Mesendoderm (in vitro differentiated cells): ENCODE measurements at regions not wholly inside any gene's neighbourhood (a gene's known extent, or its start where the extent isn't known, plus 50 kb on each side); places are given as distances from the start of the nearest gene placed in this dataset.

Experiments used
- DNase-seq: peaks from one replicate; pipeline ENCODE4 v3.0.0; 2013
- H2AK5ac ChIP-seq: 2 replicates; pipeline ENCODE4 v1.6.1; 2013; ENCODE audit warnings: low read length, inconsistent platforms
- H2BK120ac ChIP-seq: 2 replicates; pipeline ENCODE4 v1.6.1; 2013; ENCODE audit warnings: low read depth, mild to moderate bottlenecking, low read length, moderate library complexity, mixed read lengths
- H2BK15ac ChIP-seq: replicated peaks from 2 replicates; pipeline ENCODE4 v1.6.1; 2013; ENCODE audit warnings: low read depth, mild to moderate bottlenecking, moderate library complexity
- H2BK5ac ChIP-seq: 2 replicates; pipeline ENCODE4 v1.6.1; 2013; ENCODE audit warnings: low read length, inconsistent platforms
- H3K18ac ChIP-seq: 2 replicates; pipeline ENCODE4 v1.6.1; 2013; ENCODE audit warnings: mild to moderate bottlenecking, low read length, mixed read lengths
- H3K23ac ChIP-seq: one replicate; pipeline ENCODE4 v1.6.1; 2013; ENCODE audit warnings: low read length
- H3K27ac ChIP-seq: 2 replicates; pipeline ENCODE4 v1.5.1; 2013; ENCODE audit warnings: low read depth, mild to moderate bottlenecking, inconsistent platforms, low read length, moderate library complexity
- H3K27me3 ChIP-seq: 2 replicates; pipeline ENCODE4 v1.6.1; 2013; ENCODE audit warnings: low read length, control low read depth, mild to moderate bottlenecking, inconsistent platforms; ENCODE audit not compliant: insufficient read depth, poor library complexity
- H3K36me3 ChIP-seq: 2 replicates; pipeline ENCODE4 v1.6.1; 2013; ENCODE audit warnings: low read length, inconsistent platforms; ENCODE audit not compliant: control insufficient read depth, insufficient read depth
- H3K4ac ChIP-seq: one replicate; pipeline ENCODE4 v1.6.1; 2013; ENCODE audit warnings: low read depth, mild to moderate bottlenecking, low read length, moderate library complexity
- H3K4me1 ChIP-seq: 2 replicates; pipeline ENCODE4 v1.6.1; 2013; ENCODE audit warnings: low read depth, low read length, inconsistent platforms; ENCODE audit not compliant: control insufficient read depth
- H3K4me2 ChIP-seq: 2 replicates; pipeline ENCODE4 v1.6.1; 2013; ENCODE audit warnings: low read length
- H3K4me3 ChIP-seq: 2 replicates; pipeline ENCODE4 v1.5.1; 2013; ENCODE audit warnings: mild to moderate bottlenecking, low read length
- H3K56ac ChIP-seq: one replicate; pipeline ENCODE4 v1.6.1; 2013; ENCODE audit warnings: low read length
- H3K79me1 ChIP-seq: 2 replicates; pipeline ENCODE4 v1.6.1; 2013; ENCODE audit warnings: low read length, inconsistent platforms
- H3K79me2 ChIP-seq: 2 replicates; pipeline ENCODE4 v1.6.1; 2013; ENCODE audit warnings: mild to moderate bottlenecking, low read length; ENCODE audit not compliant: control insufficient read depth, insufficient read depth
- H3K9ac ChIP-seq: 2 replicates; pipeline ENCODE4 v1.6.1; 2013; ENCODE audit warnings: low read length, inconsistent platforms
- H4K5ac ChIP-seq: one replicate; pipeline ENCODE4 v1.6.1; 2013; ENCODE audit warnings: low read length
- H4K8ac ChIP-seq: one replicate; pipeline ENCODE4 v1.6.1; 2013; ENCODE audit warnings: low read depth, mild to moderate bottlenecking, control low read depth, low read length, moderate library complexity
- WGBS: extraction: QIAGEN DNeasy Blood & Tissue Kit; methylation state at CpG from one replicate; pipeline ENCODE4 v1.1.7; 2013; ENCODE audit warnings: low lambda C conversion rate, missing lambda C conversion rate; ENCODE audit not compliant: insufficient coverage; ENCODE audit errors: extremely low coverage; 5-methylcytosine and 5-hydroxymethylcytosine counted together

- Histone ChIP-seq H3K27me3 (no peaks in the 10 kb centered on the region), H3K36me3 (no peaks in the 10 kb centered on the region), H3K4me3 (no peak overlapping the region), H2AK5ac (no peak overlapping the region), H3K79me1 (no peaks in the 10 kb centered on the region), H2BK120ac (no peak overlapping the region), H3K4ac (no peak overlapping the region), H3K4me1 (no peaks in the 10 kb centered on the region), H3K18ac (no peak overlapping the region), H3K56ac (peak overlapping the region; percentile 67), H4K5ac (no peak overlapping the region), H3K23ac (no peak overlapping the region), H3K4me2 (no peak overlapping the region), H3K79me2 (no peaks in the 10 kb centered on the region), H3K9ac (no peak overlapping the region), H2BK5ac (no peak overlapping the region), H3K27ac (no peak overlapping the region), H4K8ac (no peak overlapping the region), H2BK15ac (no peak overlapping the region)
- WGBS, result no CpG with 5 or more reads among the region's 7 CpGs
- no peak for DNase-seq
Observed at GRCh38 chr13:24624801-24625231, 55.4 kb upstream of the ATP12A start.

- Histone ChIP-seq H3K4me2 (no peak overlapping the region), H3K79me2 (no peaks in the 10 kb centered on the region), H3K36me3 (no peaks in the 10 kb centered on the region), H4K8ac (no peak overlapping the region), H3K79me1 (no peaks in the 10 kb centered on the region), H3K9ac (no peak overlapping the region), H3K18ac (no peak overlapping the region), H2BK15ac (no peak overlapping the region), H3K27me3 (no peaks in the 10 kb centered on the region), H2BK120ac (no peak overlapping the region), H3K4me1 (no peaks in the 10 kb centered on the region), H3K27ac (no peak overlapping the region), H2AK5ac (no peak overlapping the region), H3K23ac (no peak overlapping the region), H3K4ac (no peak overlapping the region), H4K5ac (no peak overlapping the region), H3K4me3 (no peak overlapping the region), H3K56ac (no peak overlapping the region), H2BK5ac (no peak overlapping the region)
- no peak for DNase-seq
- WGBS, result no CpG with 5 or more reads among the region's 3 CpGs
Observed at GRCh38 chr13:24625331-24625731, 54.9 kb upstream of the ATP12A start.

- no peak overlapping the region for H2BK120ac ChIP-seq
- H3K79me1 ChIP-seq, result no peaks in the 10 kb centered on the region
- H3K4me1 ChIP-seq, result no peaks in the 10 kb centered on the region
- H3K79me2 ChIP-seq, result no peaks in the 10 kb centered on the region
- H4K5ac ChIP-seq, result no peak overlapping the region
- H3K56ac ChIP-seq, result no peak overlapping the region
- H2AK5ac ChIP-seq, result no peak overlapping the region
- no peaks in the 10 kb centered on the region for H3K27me3 ChIP-seq
- DNase-seq, result no peak
- H3K27ac ChIP-seq, result no peak overlapping the region
- no peak overlapping the region for H3K23ac ChIP-seq
- no peak overlapping the region for H4K8ac ChIP-seq
- no peak overlapping the region for H2BK15ac ChIP-seq
- no peak overlapping the region for H3K4me2 ChIP-seq
- H2BK5ac ChIP-seq, result no peak overlapping the region
- no peaks in the 10 kb centered on the region for H3K36me3 ChIP-seq
- H3K4me3 ChIP-seq, result no peak overlapping the region
- no peak overlapping the region for H3K18ac ChIP-seq
- no peak overlapping the region for H3K4ac ChIP-seq
- no peak overlapping the region for H3K9ac ChIP-seq
- no CpG with 5 or more reads among the region's 9 CpGs for WGBS
Observed at GRCh38 chr13:24625870-24626849, 54.0 kb upstream of the ATP12A start.

GRCh38 chr13:24627090-24627714 lies 53.0 kb upstream of the ATP12A start:
- no peak overlapping the region for H4K5ac ChIP-seq
- no peak overlapping the region for H2BK15ac ChIP-seq
- no peaks in the 10 kb centered on the region for H3K4me1 ChIP-seq
- no peak overlapping the region for H4K8ac ChIP-seq
- no peak overlapping the region for H3K18ac ChIP-seq
- no peak overlapping the region for H3K27ac ChIP-seq
- peak overlapping the region; percentile 3 for H3K9ac ChIP-seq
- H2AK5ac ChIP-seq, result no peak overlapping the region
- no peak overlapping the region for H3K4ac ChIP-seq
- no peak overlapping the region for H3K4me3 ChIP-seq
- no peak overlapping the region for H2BK120ac ChIP-seq
- H3K23ac ChIP-seq, result no peak overlapping the region
- no peak overlapping the region for H2BK5ac ChIP-seq
- no peaks in the 10 kb centered on the region for H3K27me3 ChIP-seq
- no CpG with 5 or more reads among the region's 25 CpGs for WGBS
- no peaks in the 10 kb centered on the region for H3K79me1 ChIP-seq
- DNase-seq, result peak; percentile 82
- H3K36me3 ChIP-seq, result no peaks in the 10 kb centered on the region
- H3K4me2 ChIP-seq, result no peak overlapping the region
- peak overlapping the region; percentile 49 for H3K56ac ChIP-seq
- no peaks in the 10 kb centered on the region for H3K79me2 ChIP-seq

GRCh38 chr13:24627946-24628345 lies 52.3 kb upstream of the ATP12A start:
- no peak overlapping the region for H3K9ac ChIP-seq
- no peaks in the 10 kb centered on the region for H3K27me3 ChIP-seq
- no peaks in the 10 kb centered on the region for H3K79me2 ChIP-seq
- no peaks in the 10 kb centered on the region for H3K4me1 ChIP-seq
- H3K4ac ChIP-seq, result no peak overlapping the region
- DNase-seq, result peak; percentile 51
- H3K27ac ChIP-seq, result no peak overlapping the region
- H4K5ac ChIP-seq, result no peak overlapping the region
- H2BK15ac ChIP-seq, result no peak overlapping the region
- H2BK5ac ChIP-seq, result no peak overlapping the region
- H3K56ac ChIP-seq, result peak overlapping the region; percentile 49
- no peak overlapping the region for H2BK120ac ChIP-seq
- H3K4me2 ChIP-seq, result no peak overlapping the region
- no peak overlapping the region for H4K8ac ChIP-seq
- H3K79me1 ChIP-seq, result no peaks in the 10 kb centered on the region
- no CpG with 5 or more reads among the region's 9 CpGs for WGBS
- H2AK5ac ChIP-seq, result no peak overlapping the region
- no peak overlapping the region for H3K23ac ChIP-seq
- no peaks in the 10 kb centered on the region for H3K36me3 ChIP-seq
- H3K18ac ChIP-seq, result no peak overlapping the region
- no peak overlapping the region for H3K4me3 ChIP-seq
